GM18507 (cell line): ENCODE measurements at regions not wholly inside any gene's neighbourhood (a gene's known extent, or its start where the extent isn't known, plus 50 kb on each side); places are given as distances from the start of the nearest gene placed in this dataset.
A peak's percentile ranks its signal among the peaks of the same experiment; 100 is the strongest.

Experiments
- DNase-seq: peaks from one replicate; pipeline ENCODE4 v3.0.0; 2011; ENCODE audit warnings: low read depth; ENCODE audit not compliant: insufficient read length; ENCODE audit errors: extremely low spot score
- FAIRE-seq: peaks from 2 replicates; lab custom pipeline; 2011; peaks lifted over from hg19 to GRCh38; lab: Jason Lieb, UNC

- no peak for DNase-seq
- FAIRE-seq: no peak
Measured at GRCh38 chr4:128471576-128471975, 184.0 kb upstream of the PGRMC2 start.

GRCh38 chr4:128470492-128471053, 183.0 kb upstream of the PGRMC2 start:
- FAIRE-seq (no peak), DNase-seq (no peak)

- DNase-seq (no peak), FAIRE-seq (no peak)
Measured at GRCh38 chr4:128468123-128468989, 180.7 kb upstream of the PGRMC2 start.

GRCh38 chr4:128465523-128465922, 177.9 kb upstream of the PGRMC2 start:
- DNase-seq (no peak), FAIRE-seq (no peak)

GRCh38 chr4:128463006-128463405, 175.4 kb upstream of the PGRMC2 start:
- no peak for FAIRE-seq

GRCh38 chr4:128462103-128462783, 174.6 kb upstream of the PGRMC2 start:
- no peak for FAIRE-seq
- no peak for DNase-seq

More at GRCh38 chr4:128463006-128463405, 175.4 kb upstream of the PGRMC2 start:
- DNase-seq: no peak

- DNase-seq (no peak), FAIRE-seq (no peak)
Measured at GRCh38 chr4:128461291-128462102, 173.9 kb upstream of the PGRMC2 start.

GRCh38 chr4:128459547-128459946, 171.9 kb upstream of the PGRMC2 start:
- FAIRE-seq: no peak
- DNase-seq: no peak

GRCh38 chr4:128458816-128459215, 171.2 kb upstream of the PGRMC2 start:
- DNase-seq (no peak), FAIRE-seq (no peak)

GRCh38 chr4:128457726-128458125, 170.1 kb upstream of the PGRMC2 start:
- DNase-seq (no peak), FAIRE-seq (no peak)

GRCh38 chr4:128456171-128456570, 168.6 kb upstream of the PGRMC2 start:
- FAIRE-seq: no peak
- no peak for DNase-seq

GRCh38 chr4:128455480-128455879, 167.9 kb upstream of the PGRMC2 start:
- FAIRE-seq (no peak), DNase-seq (no peak)

- FAIRE-seq (no peak), DNase-seq (no peak)
Measured at GRCh38 chr4:128454881-128455280, 167.3 kb upstream of the PGRMC2 start.

- FAIRE-seq (peak; percentile 89), DNase-seq (peak; percentile 67)
Measured at GRCh38 chr4:128454281-128454871, 166.8 kb upstream of the PGRMC2 start.

- FAIRE-seq (no peak), DNase-seq (no peak)
Measured at GRCh38 chr4:128452415-128452814, 164.8 kb upstream of the PGRMC2 start.

- no peak for DNase-seq
- no peak for FAIRE-seq
Measured at GRCh38 chr4:128451270-128451905, 163.8 kb upstream of the PGRMC2 start.

GRCh38 chr4:128450326-128451120, 162.9 kb upstream of the PGRMC2 start:
- FAIRE-seq (no peak), DNase-seq (no peak)

- no peak for FAIRE-seq
- no peak for DNase-seq
Measured at GRCh38 chr4:128449251-128449650, 161.6 kb upstream of the PGRMC2 start.
